ENCODE measurements at regions not wholly inside any gene's neighbourhood (a gene's known extent, or its start where the extent isn't known, plus 50 kb on each side); places are given as distances from the start of the nearest gene placed in this dataset.

GRCh38 chrX:120819126-120819525, 56.5 kb downstream of the CT47B1 start:
- no peak for DNase-seq (ENCODE audit: low read depth)

GRCh38 chrX:120813982-120814381, 61.7 kb downstream of the CT47B1 start:
- DNase-seq (ENCODE audit: low read depth): no peak

- no peak for DNase-seq (ENCODE audit: low read depth)
These were observed 74.2 kb downstream of the CT47B1 start for GRCh38 chrX:120801426-120801825.

GRCh38 chrX:120797188-120797851, 78.3 kb downstream of the CT47B1 start:
- no peak for DNase-seq (ENCODE audit: low read depth)

- no peak for DNase-seq (ENCODE audit: low read depth)
These were observed 80.4 kb downstream of the CT47B1 start for GRCh38 chrX:120795301-120795700.

GRCh38 chrX:120794525-120794975, 81.1 kb downstream of the CT47B1 start:
- peak; percentile 22 for DNase-seq (ENCODE audit: low read depth)

- no peak for DNase-seq (ENCODE audit: low read depth)
These were observed 82.6 kb downstream of the CT47B1 start for GRCh38 chrX:120793098-120793497.

GRCh38 chrX:120791013-120791643, 84.5 kb downstream of the CT47B1 start:
- peak; percentile 70 for DNase-seq (ENCODE audit: low read depth)

- no peak for DNase-seq (ENCODE audit: low read depth)
These were observed 85.1 kb downstream of the CT47B1 start for GRCh38 chrX:120790552-120790951.

- DNase-seq (ENCODE audit: low read depth): peak; percentile 63
These were observed 85.5 kb downstream of the CT47B1 start for GRCh38 chrX:120790118-120790517.

GRCh38 chrX:120781403-120781802, 94.3 kb downstream of the CT47B1 start:
- DNase-seq (ENCODE audit: low read depth): no peak

GRCh38 chrX:120775959-120776358, 99.7 kb downstream of the CT47B1 start:
- no peak for DNase-seq (ENCODE audit: low read depth)

- no peak for DNase-seq (ENCODE audit: low read depth)
These were observed 101.1 kb downstream of the CT47B1 start for GRCh38 chrX:120774606-120775005.

GRCh38 chrX:120773801-120774200, 101.9 kb downstream of the CT47B1 start:
- DNase-seq (ENCODE audit: low read depth): no peak

GRCh38 chrX:120769576-120770341, 105.9 kb downstream of the CT47B1 start:
- DNase-seq (ENCODE audit: low read depth): peak; percentile 82

GRCh38 chrX:120768681-120769080, 107.0 kb downstream of the CT47B1 start:
- peak; percentile 14 for DNase-seq (ENCODE audit: low read depth)

GRCh38 chrX:120768254-120768653, 107.4 kb downstream of the CT47B1 start:
- no peak for DNase-seq (ENCODE audit: low read depth)

- no peak for DNase-seq (ENCODE audit: low read depth)
These were observed 112.4 kb downstream of the CT47B1 start for GRCh38 chrX:120763269-120763668.

- DNase-seq (ENCODE audit: low read depth): no peak
These were observed 113.9 kb downstream of the CT47B1 start for GRCh38 chrX:120761810-120762209.

GRCh38 chrX:120759685-120760084, 116.0 kb downstream of the CT47B1 start:
- DNase-seq (ENCODE audit: low read depth): no peak

GRCh38 chrX:120755066-120755846, 120.4 kb downstream of the CT47B1 start:
- DNase-seq (ENCODE audit: low read depth): no peak

Data from renal cortical epithelial cell (primary cell).